ENCODE measurements at regions not wholly inside any gene's neighbourhood (a gene's known extent, or its start where the extent isn't known, plus 50 kb on each side); places are given as distances from the start of the nearest gene placed in this dataset.

DNA sequence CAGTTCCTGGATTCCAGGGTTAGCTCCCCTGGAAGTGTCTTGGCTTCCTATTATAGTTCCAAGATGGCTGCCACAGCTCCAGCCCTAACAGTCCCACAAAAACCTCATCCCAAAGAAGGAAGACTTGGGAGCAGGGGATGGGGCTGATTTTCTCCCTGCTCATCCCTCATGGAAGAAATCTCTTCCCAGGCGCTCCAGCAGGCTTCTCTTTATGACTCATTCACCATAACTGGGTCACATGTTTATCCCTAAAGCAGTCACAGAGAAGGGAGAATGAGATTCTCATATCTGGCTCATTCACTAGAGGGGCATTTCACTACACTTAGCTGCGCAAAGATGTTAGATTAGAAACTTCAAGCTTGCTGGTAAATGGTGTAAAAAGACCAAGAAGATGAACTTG, 206.5 kb upstream of the IRX3 start:
- no peaks in the 10 kb centered on the region for H3K9me3 ChIP-seq

GRCh38 chr16:54490112-54490488, 203.5 kb upstream of the IRX3 start:
- intact Hi-C loops (cut with DNase I; ENCODE audit: low total_unique reads): no loop called here
- Histone ChIP-seq H3K4me1 (no peaks in the 10 kb centered on the region), H3K27me3 (no peaks in the 10 kb centered on the region), H3K9me3 (no peaks in the 10 kb centered on the region), H3K27ac (no peak overlapping the region), H3K4me3 (no peak overlapping the region), H3K36me3 (ENCODE audit: low read depth, missing control alignments) (no peaks in the 10 kb centered on the region)
- WGBS, 2 donors: 87 to 91% methylated on average over 2 of the region's 2 CpGs
- TF ChIP-seq, protein P1, sequence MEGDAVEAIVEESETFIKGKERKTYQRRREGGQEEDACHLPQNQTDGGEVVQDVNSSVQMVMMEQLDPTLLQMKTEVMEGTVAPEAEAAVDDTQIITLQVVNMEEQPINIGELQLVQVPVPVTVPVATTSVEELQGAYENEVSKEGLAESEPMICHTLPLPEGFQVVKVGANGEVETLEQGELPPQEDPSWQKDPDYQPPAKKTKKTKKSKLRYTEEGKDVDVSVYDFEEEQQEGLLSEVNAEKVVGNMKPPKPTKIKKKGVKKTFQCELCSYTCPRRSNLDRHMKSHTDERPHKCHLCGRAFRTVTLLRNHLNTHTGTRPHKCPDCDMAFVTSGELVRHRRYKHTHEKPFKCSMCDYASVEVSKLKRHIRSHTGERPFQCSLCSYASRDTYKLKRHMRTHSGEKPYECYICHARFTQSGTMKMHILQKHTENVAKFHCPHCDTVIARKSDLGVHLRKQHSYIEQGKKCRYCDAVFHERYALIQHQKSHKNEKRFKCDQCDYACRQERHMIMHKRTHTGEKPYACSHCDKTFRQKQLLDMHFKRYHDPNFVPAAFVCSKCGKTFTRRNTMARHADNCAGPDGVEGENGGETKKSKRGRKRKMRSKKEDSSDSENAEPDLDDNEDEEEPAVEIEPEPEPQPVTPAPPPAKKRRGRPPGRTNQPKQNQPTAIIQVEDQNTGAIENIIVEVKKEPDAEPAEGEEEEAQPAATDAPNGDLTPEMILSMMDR (IDR thresholded peaks at IDR 0.05): no peak
- no peak for TF ChIP-seq POLR2A (IDR thresholded peaks at IDR 0.05)
- DNase-seq: no peak

More for the DNA sequence above, 206.5 kb upstream of the IRX3 start:
- TF ChIP-seq, protein P1 (IDR thresholded peaks at IDR 0.05): no peak
- no peak for TF ChIP-seq POLR2A (IDR thresholded peaks at IDR 0.05)
- no peaks in the 10 kb centered on the region for H3K27me3 ChIP-seq
- H3K4me3 ChIP-seq: no peak overlapping the region
- no peaks in the 10 kb centered on the region for H3K36me3 ChIP-seq (ENCODE audit: low read depth, missing control alignments)
- no peak for DNase-seq
- 93 to 98% methylated on average over 2 of the region's 2 CpGs for WGBS, 2 donors
- intact Hi-C loops (cut with DNase I; ENCODE audit: low total_unique reads): no loop called here
- no peak overlapping the region for H3K27ac ChIP-seq
- no peaks in the 10 kb centered on the region for H3K4me1 ChIP-seq

GRCh38 chr16:54489225-54490111, 202.9 kb upstream of the IRX3 start:
- no peak for DNase-seq
- H3K9me3 ChIP-seq: no peaks in the 10 kb centered on the region
- H3K27ac ChIP-seq: no peak overlapping the region
- H3K4me1 ChIP-seq: no peaks in the 10 kb centered on the region
- no peak overlapping the region for H3K4me3 ChIP-seq
- no peaks in the 10 kb centered on the region for H3K27me3 ChIP-seq
- TF ChIP-seq POLR2A (IDR thresholded peaks at IDR 0.05): no peak
- TF ChIP-seq, protein P1 (IDR thresholded peaks at IDR 0.05): no peak
- no peaks in the 10 kb centered on the region for H3K36me3 ChIP-seq (ENCODE audit: low read depth, missing control alignments)
- intact Hi-C loops (cut with DNase I; ENCODE audit: low total_unique reads): no loop called here
- WGBS, 2 donors: 49 to 66% methylated on average over 11 of the region's 11 CpGs

DNA sequence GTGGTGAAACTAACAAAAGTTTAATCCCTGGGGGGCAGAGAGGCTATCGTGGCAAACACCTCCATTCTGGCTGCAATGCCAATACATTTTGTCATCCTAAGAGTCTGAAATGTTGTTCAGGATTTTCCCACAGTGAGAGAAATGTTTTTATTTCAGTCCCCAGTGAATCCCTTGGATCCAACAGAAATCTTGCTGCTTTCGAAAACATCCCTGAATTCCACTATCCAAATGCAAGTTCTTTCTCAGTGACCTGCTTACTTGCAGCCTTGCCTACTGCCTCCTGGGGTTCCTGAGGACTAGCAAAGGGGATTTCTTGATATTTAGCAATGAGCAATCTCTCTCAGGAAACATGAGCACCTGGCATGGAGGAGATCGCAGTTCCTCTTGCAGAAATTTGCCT, 202.1 kb upstream of the IRX3 start:
- no peak for TF ChIP-seq POLR2A (IDR thresholded peaks at IDR 0.05)
- intact Hi-C loops (cut with DNase I; ENCODE audit: low total_unique reads): no loop called here
- H3K4me1 ChIP-seq: no peaks in the 10 kb centered on the region
- no peak for DNase-seq
- no peaks in the 10 kb centered on the region for H3K27me3 ChIP-seq
- H3K9me3 ChIP-seq: no peaks in the 10 kb centered on the region
- H3K4me3 ChIP-seq: no peak overlapping the region
- no peaks in the 10 kb centered on the region for H3K36me3 ChIP-seq (ENCODE audit: low read depth, missing control alignments)
- 78 to 85% methylated on average over 3 of the region's 3 CpGs for WGBS, 2 donors
- no peak overlapping the region for H3K27ac ChIP-seq

DNA sequence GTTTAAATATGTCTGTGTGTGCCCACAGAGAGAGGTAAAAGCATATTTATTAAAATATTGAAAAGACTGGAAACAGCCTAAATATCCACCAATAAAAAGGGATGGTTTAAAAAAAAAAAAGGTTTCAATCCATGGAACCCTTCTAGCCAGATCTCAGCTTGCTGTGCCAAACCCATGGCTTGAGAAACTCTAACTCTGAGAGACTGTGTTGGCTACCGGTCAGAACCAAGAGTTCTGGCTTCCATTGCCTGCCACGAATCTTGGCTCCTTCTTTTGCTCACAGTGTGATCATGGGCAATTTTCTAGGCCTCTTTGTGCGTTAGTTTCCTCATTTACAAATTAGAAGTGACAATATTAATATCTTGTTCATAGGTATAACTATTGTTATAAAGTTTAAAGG, 201.3 kb upstream of the IRX3 start:
- intact Hi-C loops (cut with DNase I; ENCODE audit: low total_unique reads): no loop called here
- no peak overlapping the region for H3K27ac ChIP-seq
- no peaks in the 10 kb centered on the region for H3K36me3 ChIP-seq (ENCODE audit: low read depth, missing control alignments)
- no peak overlapping the region for H3K4me3 ChIP-seq
- no peaks in the 10 kb centered on the region for H3K27me3 ChIP-seq
- no peaks in the 10 kb centered on the region for H3K4me1 ChIP-seq
- no peak for DNase-seq
- no peak for TF ChIP-seq POLR2A (IDR thresholded peaks at IDR 0.05)
- TF ChIP-seq, protein P1 (IDR thresholded peaks at IDR 0.05): no peak
- no peaks in the 10 kb centered on the region for H3K9me3 ChIP-seq
- WGBS, 2 donors: 68 to 80% methylated on average over 3 of the region's 3 CpGs
